ENCODE measurements at regions not wholly inside any gene's neighbourhood (a gene's known extent, or its start where the extent isn't known, plus 50 kb on each side); places are given as distances from the start of the nearest gene placed in this dataset.

GRCh38 chr1:22255341-22256212 is 112.7 kb upstream of the WNT4 start:
- intact Hi-C loops (cut with DNase I): no loop called here
- H3K36me3 ChIP-seq (ENCODE audit: control insufficient read depth in 1 of 2, insufficient read depth in 2 of 2, low read length in 1 of 2): no peaks in the 10 kb centered on the region
- WGBS, 2 donors: 80 to 88% methylated on average over 11 of the region's 11 CpGs
- H3K27me3 ChIP-seq (ENCODE audit: control insufficient read depth in 1 of 2, insufficient read depth in 2 of 2, low read length in 1 of 2): no peaks in the 10 kb centered on the region
- H3K27ac ChIP-seq (ENCODE audit: low read depth in 1 of 2, low read length in 2 of 2): no peak overlapping the region
- no peak for ATAC-seq (ENCODE audit: low FRiP score)
- no peak overlapping the region for H3K4me3 ChIP-seq (ENCODE audit: low read length in 2 of 2)
- no peaks in the 10 kb centered on the region for H3K9me3 ChIP-seq (ENCODE audit: control insufficient read depth, low read length)
- no peaks in the 10 kb centered on the region for H3K4me1 ChIP-seq (ENCODE audit: control insufficient read depth in 1 of 2, insufficient read depth in 2 of 2, low read length in 2 of 2)
- DNase-seq: no peak

- ATAC-seq (ENCODE audit: low FRiP score) (no peak), DNase-seq (no peak)
- 74 to 81% methylated on average over 3 of the region's 3 CpGs for WGBS, 2 donors
- Histone ChIP-seq H3K4me1 (ENCODE audit: control insufficient read depth in 1 of 2, insufficient read depth in 2 of 2, low read length in 2 of 2) (no peaks in the 10 kb centered on the region), H3K9me3 (ENCODE audit: control insufficient read depth, low read length) (no peaks in the 10 kb centered on the region), H3K36me3 (ENCODE audit: control insufficient read depth in 1 of 2, insufficient read depth in 2 of 2, low read length in 1 of 2) (no peaks in the 10 kb centered on the region), H3K4me3 (ENCODE audit: low read length in 2 of 2) (no peak overlapping the region), H3K27me3 (ENCODE audit: control insufficient read depth in 1 of 2, insufficient read depth in 2 of 2, low read length in 1 of 2) (no peaks in the 10 kb centered on the region), H3K27ac (ENCODE audit: low read depth in 1 of 2, low read length in 2 of 2) (no peak overlapping the region)
- intact Hi-C loops (cut with DNase I): no loop called here
Measured at GRCh38 chr1:22256213-22256512, 113.3 kb upstream of the WNT4 start.

GRCh38 chr1:22257290-22258275 is 114.7 kb upstream of the WNT4 start:
- ATAC-seq (ENCODE audit: low FRiP score): no peak
- Histone ChIP-seq H3K36me3 (ENCODE audit: control insufficient read depth in 1 of 2, insufficient read depth in 2 of 2, low read length in 1 of 2) (no peaks in the 10 kb centered on the region), H3K4me1 (ENCODE audit: control insufficient read depth in 1 of 2, insufficient read depth in 2 of 2, low read length in 2 of 2) (no peaks in the 10 kb centered on the region), H3K4me3 (ENCODE audit: low read length in 2 of 2) (no peak overlapping the region), H3K27ac (ENCODE audit: low read depth in 1 of 2, low read length in 2 of 2) (no peak overlapping the region), H3K27me3 (ENCODE audit: control insufficient read depth in 1 of 2, insufficient read depth in 2 of 2, low read length in 1 of 2) (no peaks in the 10 kb centered on the region), H3K9me3 (ENCODE audit: control insufficient read depth, low read length) (no peaks in the 10 kb centered on the region)
- 75 to 80% methylated on average over 32 of the region's 32 CpGs for WGBS, 2 donors
- intact Hi-C loops (cut with DNase I): no loop called here
- DNase-seq: no peak

- Histone ChIP-seq H3K27me3 (ENCODE audit: control insufficient read depth in 1 of 2, insufficient read depth in 2 of 2, low read length in 1 of 2) (no peaks in the 10 kb centered on the region), H3K4me1 (ENCODE audit: control insufficient read depth in 1 of 2, insufficient read depth in 2 of 2, low read length in 2 of 2) (no peaks in the 10 kb centered on the region), H3K36me3 (ENCODE audit: control insufficient read depth in 1 of 2, insufficient read depth in 2 of 2, low read length in 1 of 2) (no peaks in the 10 kb centered on the region), H3K27ac (ENCODE audit: low read depth in 1 of 2, low read length in 2 of 2) (no peak overlapping the region), H3K9me3 (ENCODE audit: control insufficient read depth, low read length) (no peaks in the 10 kb centered on the region), H3K4me3 (ENCODE audit: low read length in 2 of 2) (no peak overlapping the region)
- intact Hi-C loops (cut with DNase I): no loop called here
- DNase-seq (no peak), ATAC-seq (ENCODE audit: low FRiP score) (no peak)
- 65 to 68% methylated on average over 6 of the region's 6 CpGs for WGBS, 2 donors
Measured at GRCh38 chr1:22258698-22259097, 115.8 kb upstream of the WNT4 start.

- H3K27me3 ChIP-seq (ENCODE audit: control insufficient read depth in 1 of 2, insufficient read depth in 2 of 2, low read length in 1 of 2): no peaks in the 10 kb centered on the region
- no peak overlapping the region for H3K27ac ChIP-seq (ENCODE audit: low read depth in 1 of 2, low read length in 2 of 2)
- DNase-seq (no peak), ATAC-seq (ENCODE audit: low FRiP score) (no peak)
- H3K9me3 ChIP-seq (ENCODE audit: control insufficient read depth, low read length): no peaks in the 10 kb centered on the region
- H3K36me3 ChIP-seq (ENCODE audit: control insufficient read depth in 1 of 2, insufficient read depth in 2 of 2, low read length in 1 of 2): no peaks in the 10 kb centered on the region
- no peaks in the 10 kb centered on the region for H3K4me1 ChIP-seq (ENCODE audit: control insufficient read depth in 1 of 2, insufficient read depth in 2 of 2, low read length in 2 of 2)
- 62 to 65% methylated on average over 18 of the region's 18 CpGs for WGBS, 2 donors
- intact Hi-C loops (cut with DNase I): no loop called here
- H3K4me3 ChIP-seq (ENCODE audit: low read length in 2 of 2): no peak overlapping the region
Measured at GRCh38 chr1:22259551-22260282, 116.8 kb upstream of the WNT4 start.

GRCh38 chr1:22260860-22261432 is 118.0 kb upstream of the WNT4 start:
- no peak overlapping the region for H3K27ac ChIP-seq (ENCODE audit: low read depth in 1 of 2, low read length in 2 of 2)
- no peaks in the 10 kb centered on the region for H3K36me3 ChIP-seq (ENCODE audit: control insufficient read depth in 1 of 2, insufficient read depth in 2 of 2, low read length in 1 of 2)
- WGBS, 2 donors: 85 to 89% methylated on average over 21 of the region's 21 CpGs
- no peaks in the 10 kb centered on the region for H3K4me1 ChIP-seq (ENCODE audit: control insufficient read depth in 1 of 2, insufficient read depth in 2 of 2, low read length in 2 of 2)
- ATAC-seq (ENCODE audit: low FRiP score): no peak
- DNase-seq: no peak
- H3K9me3 ChIP-seq (ENCODE audit: control insufficient read depth, low read length): no peaks in the 10 kb centered on the region
- H3K4me3 ChIP-seq (ENCODE audit: low read length in 2 of 2): no peak overlapping the region
- H3K27me3 ChIP-seq (ENCODE audit: control insufficient read depth in 1 of 2, insufficient read depth in 2 of 2, low read length in 1 of 2): no peaks in the 10 kb centered on the region
- intact Hi-C loops (cut with DNase I): no loop called here

GRCh38 chr1:22261580-22261979 is 118.7 kb upstream of the WNT4 start:
- Histone ChIP-seq H3K4me1 (ENCODE audit: control insufficient read depth in 1 of 2, insufficient read depth in 2 of 2, low read length in 2 of 2) (no peaks in the 10 kb centered on the region), H3K27ac (ENCODE audit: low read depth in 1 of 2, low read length in 2 of 2) (no peak overlapping the region), H3K9me3 (ENCODE audit: control insufficient read depth, low read length) (no peaks in the 10 kb centered on the region), H3K27me3 (ENCODE audit: control insufficient read depth in 1 of 2, insufficient read depth in 2 of 2, low read length in 1 of 2) (no peaks in the 10 kb centered on the region), H3K36me3 (ENCODE audit: control insufficient read depth in 1 of 2, insufficient read depth in 2 of 2, low read length in 1 of 2) (no peaks in the 10 kb centered on the region), H3K4me3 (ENCODE audit: low read length in 2 of 2) (no peak overlapping the region)
- ATAC-seq (ENCODE audit: low FRiP score) (no peak), DNase-seq (no peak)
- 84 to 93% methylated on average over 7 of the region's 7 CpGs for WGBS, 2 donors
- intact Hi-C loops (cut with DNase I): no loop called here

- intact Hi-C loops (cut with DNase I): no loop called here
- 70 to 76% methylated on average over 8 of the region's 8 CpGs for WGBS, 2 donors
- no peaks in the 10 kb centered on the region for H3K4me1 ChIP-seq (ENCODE audit: control insufficient read depth in 1 of 2, insufficient read depth in 2 of 2, low read length in 2 of 2)
- no peak overlapping the region for H3K27ac ChIP-seq (ENCODE audit: low read depth in 1 of 2, low read length in 2 of 2)
- no peaks in the 10 kb centered on the region for H3K27me3 ChIP-seq (ENCODE audit: control insufficient read depth in 1 of 2, insufficient read depth in 2 of 2, low read length in 1 of 2)
- DNase-seq: no peak
- no peak for ATAC-seq (ENCODE audit: low FRiP score)
- no peak overlapping the region for H3K4me3 ChIP-seq (ENCODE audit: low read length in 2 of 2)
- no peaks in the 10 kb centered on the region for H3K36me3 ChIP-seq (ENCODE audit: control insufficient read depth in 1 of 2, insufficient read depth in 2 of 2, low read length in 1 of 2)
- H3K9me3 ChIP-seq (ENCODE audit: control insufficient read depth, low read length): no peaks in the 10 kb centered on the region
Measured at GRCh38 chr1:22262583-22262982, 119.7 kb upstream of the WNT4 start.

Data from aorta (tissue), 5 donors.